ENCODE measurements at regions not wholly inside any gene's neighbourhood (a gene's known extent, or its start where the extent isn't known, plus 50 kb on each side); places are given as distances from the start of the nearest gene placed in this dataset.

- H3K4me3 ChIP-seq, result no peak overlapping the region
- no peaks in the 10 kb centered on the region for H3K36me3 ChIP-seq (ENCODE audit: low read depth)
- TF ChIP-seq CTCF (IDR thresholded peaks at IDR 0.05), result no peak
- intact Hi-C loops (cut with DNase I, micrococcal nuclease), result no loop called here
- ATAC-seq (peak; percentile 1), DNase-seq (peak in 1 of 3 donors; percentile 37)
- no peaks in the 10 kb centered on the region for H3K9me3 ChIP-seq
- peaks cover 14% of the 10 kb centered on the region for H3K4me1 ChIP-seq (ENCODE audit: low read depth)
These were observed 51.2 kb downstream of the FOXL3 start for GRCh38 chr7:340979-341694.

GRCh38 chr7:341841-342638, 52.1 kb downstream of the FOXL3 start:
- peak; percentile 79 for ATAC-seq
- Histone ChIP-seq H3K4me1 (ENCODE audit: low read depth) (peaks cover 14% of the 10 kb centered on the region), H3K36me3 (ENCODE audit: low read depth) (no peaks in the 10 kb centered on the region)

DNA sequence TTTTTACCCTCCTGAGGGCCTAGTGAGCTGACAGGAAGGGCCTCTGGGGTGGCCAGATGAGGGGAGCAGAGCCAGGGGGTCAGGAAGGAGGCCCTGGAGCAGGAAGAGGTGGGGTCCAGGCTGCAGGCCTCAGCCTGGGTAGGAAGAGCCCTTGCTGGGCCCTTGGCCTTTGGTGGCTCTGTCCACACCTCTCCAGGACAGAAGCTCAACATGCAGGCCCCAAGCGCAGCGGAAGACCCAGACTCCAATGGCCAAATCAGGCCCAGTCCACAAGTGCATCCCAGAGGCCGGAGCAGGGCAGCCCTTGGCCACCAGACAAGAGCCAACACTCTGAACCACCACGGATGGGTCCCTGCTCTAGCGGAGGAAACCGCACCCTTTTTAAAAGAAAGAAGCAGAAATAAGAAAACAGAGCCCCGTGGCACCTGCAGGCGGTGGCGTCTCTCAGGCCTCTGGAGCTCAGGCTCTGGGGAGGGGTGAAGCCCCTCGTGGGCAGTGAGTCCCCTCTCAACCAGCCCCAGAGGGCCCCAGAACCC, 52.8 kb downstream of the FOXL3 start:
- no peak for ATAC-seq
- intact Hi-C loops (cut with DNase I, micrococcal nuclease), result no loop called here
- no peak for TF ChIP-seq CTCF (IDR thresholded peaks at IDR 0.05)
- Histone ChIP-seq H3K36me3 (ENCODE audit: low read depth) (no peaks in the 10 kb centered on the region), H3K4me1 (ENCODE audit: low read depth) (peaks cover 14% of the 10 kb centered on the region), H3K4me3 (no peak overlapping the region), H3K9me3 (no peaks in the 10 kb centered on the region)
- DNase-seq, result peak in 1 of 3 donors; percentile 39

More at GRCh38 chr7:341841-342638, 52.1 kb downstream of the FOXL3 start:
- no peak for TF ChIP-seq CTCF (IDR thresholded peaks at IDR 0.05)
- Histone ChIP-seq H3K9me3 (no peaks in the 10 kb centered on the region), H3K4me3 (no peak overlapping the region)
- peak; percentile 76 to 83 (median 78) for DNase-seq
- intact Hi-C loops (cut with DNase I, micrococcal nuclease), result no loop called here

GRCh38 chr7:343227-343822, 53.4 kb downstream of the FOXL3 start:
- no peak for TF ChIP-seq CTCF (IDR thresholded peaks at IDR 0.05)
- Histone ChIP-seq H3K4me1 (ENCODE audit: low read depth) (peaks cover 14% of the 10 kb centered on the region), H3K36me3 (ENCODE audit: low read depth) (no peaks in the 10 kb centered on the region), H3K9me3 (no peaks in the 10 kb centered on the region), H3K4me3 (no peak overlapping the region)
- DNase-seq (peak in 1 of 3 donors; percentile 40), ATAC-seq (no peak)
- intact Hi-C loops (cut with DNase I, micrococcal nuclease), result no loop called here

DNA sequence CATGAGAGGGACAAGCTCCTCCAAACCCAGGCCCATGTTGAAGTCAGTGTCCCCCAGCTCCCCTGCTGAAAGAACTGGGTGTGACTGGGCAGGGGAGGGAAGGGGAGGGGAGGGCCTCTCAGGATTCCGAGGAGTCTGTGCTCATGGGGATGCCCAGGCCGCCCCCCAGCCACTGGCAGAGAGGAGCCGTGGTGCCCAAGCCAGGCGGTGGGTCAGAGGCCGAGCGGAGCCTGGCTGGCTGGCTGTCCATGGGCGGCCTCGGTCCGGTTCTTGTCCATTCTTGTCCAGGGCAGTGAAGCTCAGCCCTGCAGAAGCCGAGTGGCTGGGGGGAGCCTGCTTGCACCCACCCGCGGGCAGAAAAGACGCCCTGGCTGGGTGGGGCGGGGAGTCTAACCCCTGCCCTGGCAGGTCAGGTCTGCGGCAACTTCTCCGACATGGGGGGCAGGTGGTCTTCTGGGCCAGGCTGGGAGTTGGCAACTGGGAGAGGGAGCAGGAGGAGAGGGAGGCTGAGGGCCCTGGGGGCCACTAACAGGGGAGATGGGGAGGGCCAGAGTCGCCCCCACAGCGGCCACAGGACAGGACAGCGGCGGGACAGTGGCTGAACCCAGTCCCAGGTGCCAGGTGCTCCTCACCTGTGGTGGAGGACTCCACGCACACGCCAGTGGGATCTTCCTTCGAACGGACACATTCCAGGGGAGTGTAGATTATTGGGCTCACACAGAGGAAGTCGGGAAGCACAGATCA, 54.1 kb downstream of the FOXL3 start:
- ATAC-seq (no peak), DNase-seq (peak in 1 of 3 donors; percentile 45)
- Histone ChIP-seq H3K36me3 (ENCODE audit: low read depth) (no peaks in the 10 kb centered on the region), H3K4me1 (ENCODE audit: low read depth) (peaks cover 14% of the 10 kb centered on the region), H3K4me3 (no peak overlapping the region), H3K9me3 (no peaks in the 10 kb centered on the region)
- intact Hi-C loops (cut with DNase I, micrococcal nuclease), result no loop called here
- TF ChIP-seq CTCF (IDR thresholded peaks at IDR 0.05), result no peak

All from mucosa of descending colon (tissue), 3 donors.